OCI-LY1 (cell line): ENCODE measurements at regions not wholly inside any gene's neighbourhood (a gene's known extent, or its start where the extent isn't known, plus 50 kb on each side); places are given as distances from the start of the nearest gene placed in this dataset.

ENCODE experiments used
- CTCF ChIP-seq: fragments of 200-600 bp; sonication (generic), shearing (Covaris generic); IDR thresholded peaks from 2 replicates; pipeline ENCODE4 v1.5.1; 2017; ENCODE audit warnings: mild to moderate bottlenecking, antibody characterized with exemption, low read length, moderate library complexity, mixed read lengths
- EZH2 ChIP-seq: fragments of 200-600 bp; sonication (generic), shearing (Covaris generic); IDR thresholded peaks from 2 replicates; pipeline ENCODE4 v1.8.0; 2017; ENCODE audit warnings: borderline replicate concordance, mixed run types, mild to moderate bottlenecking, antibody characterized with exemption, low read length, moderate library complexity, mixed read lengths

GRCh38 chr6:165183071-165183470 is 126.3 kb downstream of the C6orf118 start:
- TF ChIP-seq CTCF (no peak), EZH2 (no peak)
